ENCODE measurements at regions not wholly inside any gene's neighbourhood (a gene's known extent, or its start where the extent isn't known, plus 50 kb on each side); places are given as distances from the start of the nearest gene placed in this dataset.
A peak's percentile ranks its signal among the peaks of the same experiment; 100 is the strongest.

GRCh38 chr6:112879920-112880413 lies 532.8 kb downstream of the RFPL4B start:
- CTCF ChIA-PET = interaction anchor here (1.1 kb wide), 1 partner anchor 979 kb away, joined by 3 read pairs; no protein-coding TSS in a partner anchor
- Histone ChIP-seq H3K9me3 (no peaks in the 10 kb centered on the region), H3K4me2 (no peak overlapping the region), H3K4me3 (no peak overlapping the region), H3K27ac (no peak overlapping the region), H3K4me1 (no peaks in the 10 kb centered on the region)
- WGBS (ENCODE audit: missing lambda C conversion rate) = 81% methylated on average over 8 of the region's 20 CpGs
- no peak for TF ChIP-seq RFX5 (IDR thresholded peaks at IDR 0.05)
- peak in 1 of 2 experiments; percentile 5 for DNase-seq (ENCODE audit: low read depth in 1 of 2, low spot score in 1 of 2)
- POLR2A ChIA-PET = no interaction called here
- FAIRE-seq = no peak
- ATAC-seq = peak in 1 of 2 experiments; percentile 52; a peak in 2 of 6 replicates

DNA sequence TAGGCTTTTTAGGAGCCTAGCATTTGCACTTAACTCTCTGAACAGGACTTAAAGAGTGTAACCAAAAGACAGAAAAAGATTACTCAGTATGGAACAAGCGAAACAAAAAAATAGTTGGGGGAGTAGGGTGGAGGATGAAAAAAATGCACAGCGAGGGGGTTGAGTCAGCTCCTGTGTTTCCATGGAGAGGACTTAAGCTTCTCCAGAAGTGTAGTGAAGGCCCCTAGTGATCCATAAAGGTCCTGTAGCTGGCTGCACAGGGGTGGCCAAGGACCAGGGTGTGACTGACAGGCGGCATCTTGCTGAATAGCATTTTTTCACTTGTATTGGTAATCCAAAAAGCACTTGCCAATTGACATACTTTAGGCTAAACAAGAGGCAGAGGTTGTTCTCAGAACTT lies 533.9 kb downstream of the RFPL4B start:
- Histone ChIP-seq H3K9me3 (no peaks in the 10 kb centered on the region), H3K27ac (no peak overlapping the region), H3K4me1 (no peaks in the 10 kb centered on the region), H3K4me3 (no peak overlapping the region), H3K4me2 (no peak overlapping the region)
- ChIA-PET POLR2A (no interaction called here), CTCF (no interaction called here)
- FAIRE-seq = no peak
- no peak for DNase-seq (ENCODE audit: low read depth in 1 of 2, low spot score in 1 of 2)
- ATAC-seq = no peak
- no peak for TF ChIP-seq FOSB (CRISPR knock-in tag; IDR thresholded peaks at IDR 0.05)
- TF ChIP-seq MAZ (IDR thresholded peaks at IDR 0.05; ENCODE audit: borderline replicate concordance, low read depth, low read length) = no peak
- TF ChIP-seq ESRRA (IDR thresholded peaks at IDR 0.05; ENCODE audit: borderline replicate concordance, low read length) = no peak
- TF ChIP-seq ZC3H11A (IDR thresholded peaks at IDR 0.05) = no peak
- TF ChIP-seq FOXS1 (CRISPR knock-in tag; IDR thresholded peaks at IDR 0.05) = no peak
- TF ChIP-seq SMC3 (IDR thresholded peaks at IDR 0.05) = no peak
- no peak for TF ChIP-seq RAD21 (conservative IDR thresholded peaks at IDR 0.05 in 1 of 2, IDR thresholded peaks at IDR 0.05 in 1 of 2)
- no peak for TF ChIP-seq BHLHE40 (IDR thresholded peaks at IDR 0.05; ENCODE audit: low read depth, low read length)
- no peak for TF ChIP-seq FOSL2 (IDR thresholded peaks at IDR 0.05)
- no peak for TF ChIP-seq FOSL2 (CRISPR knock-in tag; IDR thresholded peaks at IDR 0.05)
- no peak for TF ChIP-seq RFX5 (IDR thresholded peaks at IDR 0.05)
- no peak for TF ChIP-seq NFE2L2 (conservative IDR thresholded peaks at IDR 0.05; ENCODE audit: low read length)
- no peak for TF ChIP-seq ZSCAN20 (CRISPR knock-in tag; IDR thresholded peaks at IDR 0.05)
- no peak for TF ChIP-seq BCL3 (IDR thresholded peaks at IDR 0.05)
- TF ChIP-seq POLR2A (IDR thresholded peaks at IDR 0.05; ENCODE audit: low read length) = no peak
- no peak for TF ChIP-seq EP300 (IDR thresholded peaks at IDR 0.05)
- no peak for TF ChIP-seq NR3C1 (IDR thresholded peaks at IDR 0.05)
- 79% methylated on average over 3 of the region's 3 CpGs for WGBS (ENCODE audit: missing lambda C conversion rate)

- H3K9me3 ChIP-seq = no peaks in the 10 kb centered on the region
- no peak overlapping the region for H3K27ac ChIP-seq
- ATAC-seq (no peak), FAIRE-seq (no peak), DNase-seq (ENCODE audit: low read depth in 1 of 2, low spot score in 1 of 2) (no peak)
- 63% methylated on average over 2 of the region's 2 CpGs for WGBS (ENCODE audit: missing lambda C conversion rate)
- no peak overlapping the region for H3K4me2 ChIP-seq
- POLR2A ChIA-PET = no interaction called here
- H3K4me1 ChIP-seq = no peaks in the 10 kb centered on the region
- CTCF ChIA-PET = no interaction called here
- H3K4me3 ChIP-seq = no peak overlapping the region
- TF ChIP-seq HDAC2 (IDR thresholded peaks at IDR 0.05) (no peak), ZSCAN20 (CRISPR knock-in tag; IDR thresholded peaks at IDR 0.05) (no peak), ELK1 (IDR thresholded peaks at IDR 0.05; ENCODE audit: low read depth, low read length) (no peak), FOSB (CRISPR knock-in tag; IDR thresholded peaks at IDR 0.05) (no peak), ZC3H11A (IDR thresholded peaks at IDR 0.05) (no peak), ZFP36 (IDR thresholded peaks at IDR 0.05; ENCODE audit: borderline replicate concordance, partially characterized antibody) (no peak), CEBPB (IDR thresholded peaks at IDR 0.05) (no peak), HOXB13 (CRISPR knock-in tag; IDR thresholded peaks at IDR 0.05; ENCODE audit: low read depth) (no peak), RNF2 (IDR thresholded peaks at IDR 0.05; ENCODE audit: borderline replicate concordance, low read depth) (no peak), SREBF2 (IDR thresholded peaks at IDR 0.05) (no peak), POLR2AphosphoS2 (conservative IDR thresholded peaks at IDR 0.05; ENCODE audit: low read length) (no peak), BHLHE40 (IDR thresholded peaks at IDR 0.05; ENCODE audit: low read depth, low read length) (no peak), NR3C1 (IDR thresholded peaks at IDR 0.05) (no peak), USF2 (IDR thresholded peaks at IDR 0.05) (no peak)
Measured at GRCh38 chr6:112881828-112882780, 535.0 kb downstream of the RFPL4B start.

All from A549 (cell line).